ENCODE measurements at regions not wholly inside any gene's neighbourhood (a gene's known extent, or its start where the extent isn't known, plus 50 kb on each side); places are given as distances from the start of the nearest gene placed in this dataset.

GRCh38 chr5:4295663-4296339 is 700.2 kb downstream of the IRX1 start:
- no peak overlapping the region for H3K4me3 ChIP-seq (ENCODE audit: low read depth, low read length)
- ChIA-PET POLR2A (interaction anchor here (0.6 kb wide), 1 partner anchor 892 kb away, joined by 3 read pairs; no protein-coding TSS in a partner anchor), CTCF (interaction anchor here (0.6 to 2.6 kb wide), 21 partner anchors 8 to 1888 kb away, joined by 3 to 11 read pairs (median 4); no protein-coding TSS in a partner anchor)
- no peaks in the 10 kb centered on the region for H3K9me3 ChIP-seq (ENCODE audit: control insufficient read depth, insufficient read depth, low read depth, low read length)
- H3K36me3 ChIP-seq (ENCODE audit: control insufficient read depth in 2 of 2, insufficient read depth in 1 of 2, low read length in 2 of 2) = no peaks in the 10 kb centered on the region
- no peak overlapping the region for H3K27ac ChIP-seq (ENCODE audit: extremely low read depth, low read depth, low read length)
- no peaks in the 10 kb centered on the region for H3K4me1 ChIP-seq (ENCODE audit: control insufficient read depth, insufficient read depth, low read length)
- TF ChIP-seq ZNF175 (tag by site-specific recombination; IDR thresholded peaks at IDR 0.05) (no peak), ZNF654 (tag by site-specific recombination; IDR thresholded peaks at IDR 0.05; ENCODE audit: low read depth) (peak; percentile 42), ZNF555 (tag by site-specific recombination; conservative IDR thresholded peaks at IDR 0.05) (no peak), MEIS1 (CRISPR knock-in tag; IDR thresholded peaks at IDR 0.05; ENCODE audit: borderline replicate concordance) (0 out of 2 replicates have a peak, but pooled peaks have one; percentile 24), ZNF513 (tag by site-specific recombination; IDR thresholded peaks at IDR 0.05) (no peak)

- TF ChIP-seq HOXD13 (CRISPR knock-in tag; IDR thresholded peaks at IDR 0.05; ENCODE audit: borderline replicate concordance) = no peak
- no peak for TF ChIP-seq ZNF37A (tag by site-specific recombination; IDR thresholded peaks at IDR 0.05)
- no peak for TF ChIP-seq BCL11A (tag by site-specific recombination; IDR thresholded peaks at IDR 0.05; ENCODE audit: low read depth)
- no peak for TF ChIP-seq OSR2 (tag by site-specific recombination; IDR thresholded peaks at IDR 0.05)
- TF ChIP-seq REPIN1 (tag by site-specific recombination; IDR thresholded peaks at IDR 0.05; ENCODE audit: low read depth) = no peak
- TF ChIP-seq ZNF513 (tag by site-specific recombination; IDR thresholded peaks at IDR 0.05) = no peak
- TF ChIP-seq ZNF350 (tag by site-specific recombination; IDR thresholded peaks at IDR 0.05) = no peak
- TF ChIP-seq ZNF623 (tag by site-specific recombination; IDR thresholded peaks at IDR 0.05) = no peak
- TF ChIP-seq YY2 (tag by site-specific recombination; IDR thresholded peaks at IDR 0.05) = no peak
- no peak for TF ChIP-seq ZNF16 (tag by site-specific recombination; IDR thresholded peaks at IDR 0.05; ENCODE audit: low read depth)
- POLR2A ChIA-PET = no interaction called here
- no peaks in the 10 kb centered on the region for H3K4me1 ChIP-seq (ENCODE audit: control insufficient read depth, insufficient read depth, low read length)
- no peaks in the 10 kb centered on the region for H3K9me3 ChIP-seq (ENCODE audit: control insufficient read depth, insufficient read depth, low read depth, low read length)
- no peaks in the 10 kb centered on the region for H3K36me3 ChIP-seq (ENCODE audit: control insufficient read depth in 2 of 2, insufficient read depth in 1 of 2, low read length in 2 of 2)
- no peak overlapping the region for H3K4me3 ChIP-seq (ENCODE audit: low read depth, low read length)
- no peak overlapping the region for H3K27ac ChIP-seq (ENCODE audit: extremely low read depth, low read depth, low read length)
- CTCF ChIA-PET = no interaction called here
Measured at GRCh38 chr5:4306057-4306456, 710.4 kb downstream of the IRX1 start.

GRCh38 chr5:4309026-4309425 is 713.4 kb downstream of the IRX1 start:
- Histone ChIP-seq H3K4me3 (ENCODE audit: low read depth, low read length) (no peak overlapping the region), H3K36me3 (ENCODE audit: control insufficient read depth in 2 of 2, insufficient read depth in 1 of 2, low read length in 2 of 2) (no peaks in the 10 kb centered on the region), H3K27ac (ENCODE audit: extremely low read depth, low read depth, low read length) (no peak overlapping the region), H3K9me3 (ENCODE audit: control insufficient read depth, insufficient read depth, low read depth, low read length) (no peaks in the 10 kb centered on the region), H3K4me1 (ENCODE audit: control insufficient read depth, insufficient read depth, low read length) (no peaks in the 10 kb centered on the region)
- ChIA-PET CTCF (no interaction called here), POLR2A (no interaction called here)
- TF ChIP-seq ZNF791 (tag by site-specific recombination; IDR thresholded peaks at IDR 0.05) = no peak
- no peak for TF ChIP-seq KLF9 (tag by site-specific recombination; IDR thresholded peaks at IDR 0.05; ENCODE audit: low read depth)
- TF ChIP-seq ZNF768 (tag by site-specific recombination; IDR thresholded peaks at IDR 0.05) = no peak
- TF ChIP-seq CTCF (tag by site-specific recombination; IDR thresholded peaks at IDR 0.05) = no peak
- no peak for TF ChIP-seq ATF2 (tag by site-specific recombination; IDR thresholded peaks at IDR 0.05; ENCODE audit: low read depth)
- no peak for TF ChIP-seq ZNF830 (tag by site-specific recombination; IDR thresholded peaks at IDR 0.05; ENCODE audit: low read depth)
- TF ChIP-seq ZNF146 (tag by site-specific recombination; IDR thresholded peaks at IDR 0.05) = no peak
- no peak for TF ChIP-seq ZNF169 (tag by site-specific recombination; IDR thresholded peaks at IDR 0.05)
- TF ChIP-seq ZNF571 (tag by site-specific recombination; IDR thresholded peaks at IDR 0.05) = no peak
- TF ChIP-seq SALL2 (tag by site-specific recombination; IDR thresholded peaks at IDR 0.05; ENCODE audit: borderline replicate concordance) = no peak
- no peak for TF ChIP-seq IKZF3 (tag by site-specific recombination; IDR thresholded peaks at IDR 0.05)
- no peak for TF ChIP-seq ZIC2 (tag by site-specific recombination; IDR thresholded peaks at IDR 0.05)
